B cell (primary cell): ENCODE measurements at regions not wholly inside any gene's neighbourhood (a gene's known extent, or its start where the extent isn't known, plus 50 kb on each side); places are given as distances from the start of the nearest gene placed in this dataset.

Experiments
- ATAC-seq: fragments of 200-7000 bp; cut with Tn5 transposase; one replicate; pipeline ENCODE4 v1.10.0; 2021; ENCODE audit warnings: low read depth, mild to moderate bottlenecking, moderate number of reproducible peaks, moderate library complexity
- CTCF ChIA-PET: fragments of 350-600 bp; sonication (Branson Sonifier 250); formaldehyde crosslinking; loops from one replicate; lab custom pipeline; 2021; ENCODE audit warnings: antibody characterized with exemption, inconsistent platforms; lab: Charles Lee
- POLR2A ChIA-PET: fragments of 350-600 bp; sonication (Branson Sonifier 250); formaldehyde crosslinking; loops from one replicate; lab custom pipeline; 2021; ENCODE audit warnings: antibody characterized with exemption; lab: Charles Lee
- DNase-seq: peaks from one replicate; pipeline ENCODE4 v3.0.0; 2013
- H2AFZ ChIP-seq: 2 replicates; pipeline ENCODE4 v1.6.1; 2012; ENCODE audit warnings: mild to moderate bottlenecking, low read depth, low read length; ENCODE audit not compliant: insufficient read depth, poor library complexity, severe bottlenecking
- H3K27ac ChIP-seq, 2 donors: 1 replicate in 1 of 2; 2 replicates in 1 of 2; pipeline ENCODE4 v1.5.1; 2012 to 2013; ENCODE audit warnings: low read length in 2 of 2, mild to moderate bottlenecking in 2 of 2, moderate library complexity in 1 of 2
- H3K27me3 ChIP-seq, 4 experiments: fragments of 200-600 bp in 1 of 4; sonication (generic) in 1 of 4; replicated peaks in 1 of 4; 1 replicate in 2 of 4; 2 replicates in 2 of 4; pipeline versions ENCODE4 v1.6.1 to v1.7.0; 2013 to 2016; ENCODE audit warnings: low read length in 3 of 4, mild to moderate bottlenecking in 2 of 4, mixed read lengths in 1 of 4, moderate library complexity in 1 of 4; ENCODE audit not compliant: insufficient read depth in 4 of 4, control insufficient read depth in 3 of 4; ENCODE audit errors: control extremely low read depth in 1 of 4
- H3K36me3 ChIP-seq, 2 experiments: replicated peaks in 1 of 2; 1 replicate in 1 of 2; 2 replicates in 1 of 2; pipeline versions ENCODE4 v1.6.1 to v1.7.1; 2013; ENCODE audit warnings: low read length in 1 of 2; ENCODE audit not compliant: insufficient read depth in 2 of 2, control insufficient read depth in 1 of 2; ENCODE audit errors: control extremely low read depth in 1 of 2, extremely low read depth in 1 of 2
- H3K4me1 ChIP-seq, 2 donors: fragments of 200-600 bp in 1 of 2; sonication (generic) in 1 of 2; 1 replicate in 1 of 2; 2 replicates in 1 of 2; pipeline versions ENCODE4 v1.5.1 to v1.6.1; 2013 to 2017; ENCODE audit warnings: low read length in 2 of 2; ENCODE audit not compliant: control insufficient read depth in 2 of 2, insufficient read depth in 2 of 2
- H3K4me2 ChIP-seq: replicated peaks from 2 replicates; pipeline ENCODE3; 2012; ENCODE audit warnings: mild to moderate bottlenecking, low read depth, low read length; ENCODE audit not compliant: poor library complexity, severe bottlenecking
- H3K4me3 ChIP-seq, 5 experiments: fragments of 200-600 bp in 1 of 5; sonication (generic) in 1 of 5; 1 replicate in 3 of 5; 2 replicates in 2 of 5; pipeline versions ENCODE4 v1.5.1 to v1.7.0; 2011 to 2016; ENCODE audit warnings: low read length in 4 of 5, mild to moderate bottlenecking in 4 of 5, low read depth in 2 of 5, control low read depth in 1 of 5, moderate library complexity in 1 of 5; ENCODE audit not compliant: insufficient read depth in 1 of 5; ENCODE audit errors: control extremely low read depth in 1 of 5, extremely low read depth in 1 of 5
- H3K79me2 ChIP-seq: fragments of 200-600 bp; sonication (generic); one replicate; pipeline ENCODE4 v1.6.0; 2016; ENCODE audit warnings: low read length; ENCODE audit not compliant: control insufficient read depth, insufficient read depth
- H3K9ac ChIP-seq: fragments of 200-600 bp; sonication (generic); 2 replicates; pipeline ENCODE4 v1.6.1; 2017; ENCODE audit warnings: mild to moderate bottlenecking, low read length, moderate library complexity
- H3K9me3 ChIP-seq, 3 donors: one replicate each; pipeline versions ENCODE4 v1.6.1 to v1.7.1; 2013; ENCODE audit warnings: low read length in 2 of 3; ENCODE audit not compliant: control insufficient read depth in 2 of 3, insufficient read depth in 1 of 3; ENCODE audit errors: control extremely low read depth in 1 of 3
- H4K20me1 ChIP-seq: 2 replicates; pipeline ENCODE4 v1.6.0; 2012; ENCODE audit warnings: mild to moderate bottlenecking, low read length; ENCODE audit not compliant: insufficient read depth, control insufficient read depth, poor library complexity, severe bottlenecking
- H3K27ac Mint-ChIP-seq: one replicate; pipeline ENCODE4 v1.8.0; 2021; ENCODE audit warnings: mixed read lengths
- H3K27me3 Mint-ChIP-seq: one replicate; pipeline ENCODE4 v1.8.0; 2021; ENCODE audit warnings: mixed read lengths
- H3K4me1 Mint-ChIP-seq: one replicate; pipeline ENCODE4 v1.8.0; 2021; ENCODE audit warnings: mixed read lengths
- H3K4me3 Mint-ChIP-seq: one replicate; pipeline ENCODE4 v1.8.0; 2021; ENCODE audit warnings: mixed read lengths
- H3K9me3 Mint-ChIP-seq: one replicate; pipeline ENCODE4 v1.8.0; 2022; ENCODE audit warnings: mixed read lengths; ENCODE audit not compliant: insufficient read depth
- EZH2 ChIP-seq: IDR thresholded peaks from 2 replicates; pipeline ENCODE4 v1.6.1; 2012; ENCODE audit warnings: borderline replicate concordance, low read depth, mild to moderate bottlenecking, moderate library complexity, low read length; ENCODE audit not compliant: insufficient read depth, poor library complexity, severe bottlenecking
- WGBS: methylation state at CpG from one replicate; pipeline ENCODE4 v1.1.5; 2013; ENCODE audit warnings: missing lambda C conversion rate; ENCODE audit not compliant: insufficient coverage; 5-methylcytosine and 5-hydroxymethylcytosine counted together
- intact Hi-C: fragments of 100-400 bp; cut with micrococcal nuclease; formaldehyde crosslinking; loops from one replicate; pipeline ENCODE4 v1.10.0; 2022
- TF ChIP-seq, protein P1 (sequence below): fragments of 200-600 bp; IDR thresholded peaks from one replicate; pipeline ENCODE4 v1.8.0; 2022; ENCODE audit warnings: antibody characterized with exemption, mild to moderate bottlenecking

DNA sequence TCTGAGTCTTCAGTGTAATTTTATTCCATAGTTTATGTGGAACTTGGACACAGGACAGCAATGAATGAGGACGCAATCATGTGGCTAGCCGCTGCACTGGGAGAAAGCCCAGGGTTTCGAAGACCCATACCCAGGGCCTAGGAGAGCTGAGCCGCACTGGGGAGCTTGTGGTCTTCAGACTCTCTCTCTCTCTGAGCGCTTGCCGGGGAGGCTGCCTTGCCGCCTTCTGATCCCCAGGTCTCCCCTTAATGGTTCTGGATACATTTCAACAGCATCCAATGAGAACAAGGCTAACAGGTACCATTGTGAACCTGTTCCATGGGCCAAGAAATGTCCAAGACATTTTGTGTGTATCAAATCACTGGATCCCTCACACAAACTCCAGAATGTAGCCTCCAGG, 383.4 kb downstream of the ICE1 start:
- Histone ChIP-seq H3K9ac (no peak overlapping the region), H3K27me3 (no peaks in the 10 kb centered on the region), H3K4me3 (no peak overlapping the region), H2AFZ (no peak overlapping the region), H3K4me2 (no peak overlapping the region), H3K9me3 (peaks cover 0 to 6% (median 0%) of the 10 kb centered on the region in 3 donors), H3K4me1 (no peaks in the 10 kb centered on the region), H3K36me3 (no peaks in the 10 kb centered on the region), H3K79me2 (no peaks in the 10 kb centered on the region), H3K27ac (no peak overlapping the region), H4K20me1 (no peaks in the 10 kb centered on the region)
- no peak overlapping the region for H3K4me3 Mint-ChIP-seq
- H3K27me3 Mint-ChIP-seq = no peaks in the 10 kb centered on the region
- ATAC-seq (no peak), DNase-seq (no peak)
- no peaks in the 10 kb centered on the region for H3K9me3 Mint-ChIP-seq
- H3K4me1 Mint-ChIP-seq = no peaks in the 10 kb centered on the region
- intact Hi-C loops = no loop called here
- CTCF ChIA-PET = interaction anchor here (0.5 kb wide), 1 partner anchor 1011 kb away, joined by 3 read pairs; no protein-coding TSS in a partner anchor
- WGBS = 97% methylated on average over 7 of the region's 7 CpGs
- TF ChIP-seq, protein P1, sequence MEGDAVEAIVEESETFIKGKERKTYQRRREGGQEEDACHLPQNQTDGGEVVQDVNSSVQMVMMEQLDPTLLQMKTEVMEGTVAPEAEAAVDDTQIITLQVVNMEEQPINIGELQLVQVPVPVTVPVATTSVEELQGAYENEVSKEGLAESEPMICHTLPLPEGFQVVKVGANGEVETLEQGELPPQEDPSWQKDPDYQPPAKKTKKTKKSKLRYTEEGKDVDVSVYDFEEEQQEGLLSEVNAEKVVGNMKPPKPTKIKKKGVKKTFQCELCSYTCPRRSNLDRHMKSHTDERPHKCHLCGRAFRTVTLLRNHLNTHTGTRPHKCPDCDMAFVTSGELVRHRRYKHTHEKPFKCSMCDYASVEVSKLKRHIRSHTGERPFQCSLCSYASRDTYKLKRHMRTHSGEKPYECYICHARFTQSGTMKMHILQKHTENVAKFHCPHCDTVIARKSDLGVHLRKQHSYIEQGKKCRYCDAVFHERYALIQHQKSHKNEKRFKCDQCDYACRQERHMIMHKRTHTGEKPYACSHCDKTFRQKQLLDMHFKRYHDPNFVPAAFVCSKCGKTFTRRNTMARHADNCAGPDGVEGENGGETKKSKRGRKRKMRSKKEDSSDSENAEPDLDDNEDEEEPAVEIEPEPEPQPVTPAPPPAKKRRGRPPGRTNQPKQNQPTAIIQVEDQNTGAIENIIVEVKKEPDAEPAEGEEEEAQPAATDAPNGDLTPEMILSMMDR = no peak
- no peak for TF ChIP-seq EZH2
- no peak overlapping the region for H3K27ac Mint-ChIP-seq
- POLR2A ChIA-PET = no interaction called here

DNA sequence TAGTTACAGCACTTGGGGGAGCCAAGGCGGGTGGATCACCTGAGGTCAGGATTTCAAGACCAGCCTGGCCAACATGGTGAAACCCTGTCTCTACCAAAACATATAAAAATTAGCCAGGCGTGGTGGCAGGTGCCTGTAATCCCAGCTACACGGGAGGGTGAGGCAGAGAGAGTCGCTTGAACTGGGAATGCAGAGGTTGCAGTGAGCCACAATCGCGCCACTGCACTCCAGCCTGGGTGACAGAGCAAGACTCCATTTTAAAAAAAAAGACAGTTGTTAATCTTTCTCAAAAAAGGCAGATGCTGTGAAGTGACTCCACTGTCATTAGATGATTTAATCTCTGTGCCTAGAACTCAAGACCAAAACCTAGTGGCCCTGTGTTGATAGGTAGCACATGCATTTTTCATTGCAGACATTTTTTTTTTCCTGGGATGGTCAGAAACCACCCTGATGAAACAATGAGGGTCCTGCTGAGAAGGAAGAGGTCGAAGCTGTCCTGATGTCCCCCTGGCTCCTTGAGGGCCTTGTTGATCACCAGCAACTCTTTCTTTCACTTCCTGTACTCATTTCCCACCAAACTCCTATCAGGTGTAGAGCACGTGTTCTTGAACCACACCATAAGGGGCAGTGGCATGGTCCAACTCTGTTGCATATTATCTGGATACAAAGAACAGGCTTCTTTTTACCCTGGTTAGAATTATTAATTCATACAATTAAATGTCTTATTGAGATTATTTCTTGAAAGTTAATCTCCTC, 382.2 kb downstream of the ICE1 start:
- no peak for TF ChIP-seq EZH2
- TF ChIP-seq, protein P1 = no peak
- no peak overlapping the region for H3K4me3 Mint-ChIP-seq
- no peaks in the 10 kb centered on the region for H3K36me3 ChIP-seq
- no peak overlapping the region for H2AFZ ChIP-seq
- ATAC-seq (no peak), DNase-seq (no peak)
- no peaks in the 10 kb centered on the region for H3K9me3 Mint-ChIP-seq
- H3K27ac ChIP-seq = no peak overlapping the region
- no peak overlapping the region for H3K27ac Mint-ChIP-seq
- WGBS = 88% methylated on average over 6 of the region's 8 CpGs
- H3K9ac ChIP-seq = no peak overlapping the region
- H3K27me3 ChIP-seq = no peaks in the 10 kb centered on the region
- H3K4me1 ChIP-seq = no peaks in the 10 kb centered on the region
- H3K4me3 ChIP-seq = no peak overlapping the region
- POLR2A ChIA-PET = no interaction called here
- H3K79me2 ChIP-seq = no peaks in the 10 kb centered on the region
- peaks cover 0 to 7% (median 0%) of the 10 kb centered on the region in 3 donors for H3K9me3 ChIP-seq
- no peak overlapping the region for H3K4me2 ChIP-seq
- CTCF ChIA-PET = no interaction called here
- no peaks in the 10 kb centered on the region for H4K20me1 ChIP-seq
- intact Hi-C loops = no loop called here
- no peaks in the 10 kb centered on the region for H3K27me3 Mint-ChIP-seq
- H3K4me1 Mint-ChIP-seq = no peaks in the 10 kb centered on the region
